Astrocyte (in vitro differentiated cells and primary cell): ENCODE measurements at regions not wholly inside any gene's neighbourhood (a gene's known extent, or its start where the extent isn't known, plus 50 kb on each side); places are given as distances from the start of the nearest gene placed in this dataset.

ENCODE experiments used
- DNase-seq: peaks from one replicate; pipeline ENCODE4 v3.0.0-alpha.2; 2010; ENCODE audit warnings: low read depth
- FAIRE-seq: peaks from 2 replicates; lab custom pipeline; 2011; peaks lifted over from hg19 to GRCh38; lab: Jason Lieb, UNC
- H2AFZ ChIP-seq: 2 replicates; pipeline ENCODE4 v1.6.0; 2012; ENCODE audit warnings: low read depth, low read length, inconsistent platforms
- H3K27ac ChIP-seq: 2 replicates; pipeline ENCODE4 v1.5.1; 2011; ENCODE audit warnings: low read depth, low read length, inconsistent platforms
- H3K27me3 ChIP-seq: 2 replicates; pipeline ENCODE4 v1.6.0; 2011; ENCODE audit warnings: low read length, inconsistent platforms; ENCODE audit not compliant: insufficient read depth
- H3K36me3 ChIP-seq: 2 replicates; pipeline ENCODE4 v1.5.1; 2011; ENCODE audit warnings: low read length, inconsistent platforms; ENCODE audit not compliant: insufficient read depth
- H3K4me1 ChIP-seq: 2 replicates; pipeline ENCODE4 v1.5.1; 2011; ENCODE audit warnings: low read length, inconsistent platforms; ENCODE audit not compliant: insufficient read depth
- H3K4me2 ChIP-seq: 2 replicates; pipeline ENCODE4 v1.6.0; 2012; ENCODE audit warnings: low read length, inconsistent platforms
- H3K4me3 ChIP-seq: 2 replicates; pipeline ENCODE4 v1.5.1; 2011; ENCODE audit warnings: low read depth, mild to moderate bottlenecking, low read length, inconsistent platforms; ENCODE audit not compliant: insufficient read depth
- H3K79me2 ChIP-seq: 2 replicates; pipeline ENCODE4 v1.6.0; 2012; ENCODE audit warnings: mild to moderate bottlenecking, low read length, inconsistent platforms; ENCODE audit not compliant: insufficient read depth
- H3K9ac ChIP-seq: 2 replicates; pipeline ENCODE4 v1.6.0; 2012; ENCODE audit warnings: mild to moderate bottlenecking, low read length, inconsistent platforms
- H3K9me3 ChIP-seq: 2 replicates; pipeline ENCODE4 v1.5.1; 2012; ENCODE audit warnings: low read depth, mild to moderate bottlenecking, low read length, inconsistent platforms; ENCODE audit not compliant: insufficient read depth
- H4K20me1 ChIP-seq: 2 replicates; pipeline ENCODE4 v1.6.0; 2012; ENCODE audit warnings: low read length, inconsistent platforms; ENCODE audit not compliant: insufficient read depth
- H3K27ac Mint-ChIP-seq: one replicate; pipeline ENCODE4 v1.8.0; 2021; ENCODE audit warnings: mild to moderate bottlenecking, mixed read lengths; ENCODE audit not compliant: unreplicated experiment
- H3K27me3 Mint-ChIP-seq: one replicate; pipeline ENCODE4 v1.8.0; 2021; ENCODE audit warnings: low read depth, mixed read lengths; ENCODE audit not compliant: unreplicated experiment
- H3K36me3 Mint-ChIP-seq: one replicate; pipeline ENCODE4 v1.8.0; 2021; ENCODE audit warnings: low read depth, mixed read lengths; ENCODE audit not compliant: unreplicated experiment
- H3K4me1 Mint-ChIP-seq: one replicate; pipeline ENCODE4 v1.8.0; 2021; ENCODE audit warnings: low read depth, mixed read lengths; ENCODE audit not compliant: unreplicated experiment
- H3K4me3 Mint-ChIP-seq: one replicate; pipeline ENCODE4 v1.8.0; 2021; ENCODE audit warnings: mild to moderate bottlenecking, moderate library complexity, mixed read lengths; ENCODE audit not compliant: unreplicated experiment
- H3K9me3 Mint-ChIP-seq: one replicate; pipeline ENCODE4 v1.8.0; 2021; ENCODE audit warnings: mild to moderate bottlenecking, mixed read lengths; ENCODE audit not compliant: unreplicated experiment
- EZH2 ChIP-seq: IDR thresholded peaks from 2 replicates; pipeline ENCODE4 v1.6.1; 2012; ENCODE audit warnings: mild to moderate bottlenecking, low read length, inconsistent platforms; ENCODE audit not compliant: insufficient read depth
- TF ChIP-seq, protein P1 (sequence below): IDR thresholded peaks from 2 replicates; pipeline ENCODE4 v1.5.1; 2011; ENCODE audit warnings: low read depth, mild to moderate bottlenecking, inconsistent platforms, low read length, moderate library complexity; ENCODE audit not compliant: insufficient read depth

DNA sequence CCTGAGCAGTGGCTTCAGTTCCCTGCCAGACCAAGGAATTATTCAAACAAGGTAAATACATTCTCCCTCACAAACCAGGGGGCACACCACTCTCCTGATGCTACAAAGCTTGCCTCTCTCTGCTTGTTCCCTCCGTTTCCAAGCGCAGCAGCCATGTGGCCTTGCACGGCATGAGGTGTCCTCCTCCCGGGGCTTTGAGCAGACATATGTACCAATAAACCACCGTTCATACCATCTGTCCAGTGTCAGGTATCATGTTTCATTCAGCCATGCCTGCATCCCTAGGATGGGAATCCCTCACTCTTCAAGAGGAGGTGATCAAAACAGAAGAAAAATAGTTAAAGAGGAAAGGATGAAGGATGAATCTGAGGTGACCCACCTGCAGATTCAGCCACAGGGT lies 282.7 kb downstream of the ENC1 start:
- H3K4me1 Mint-ChIP-seq: peaks cover 2% of the 10 kb centered on the region
- Histone ChIP-seq H3K79me2 (no peaks in the 10 kb centered on the region), H2AFZ (no peak overlapping the region), H3K4me1 (peaks cover 4% of the 10 kb centered on the region), H3K4me3 (no peak overlapping the region), H4K20me1 (no peaks in the 10 kb centered on the region), H3K36me3 (no peaks in the 10 kb centered on the region), H3K9ac (no peak overlapping the region), H3K4me2 (no peak overlapping the region), H3K27ac (no peak overlapping the region), H3K9me3 (no peaks in the 10 kb centered on the region), H3K27me3 (no peaks in the 10 kb centered on the region)
- DNase-seq: no peak
- no peak for FAIRE-seq
- H3K4me3 Mint-ChIP-seq: no peak overlapping the region
- no peak for TF ChIP-seq EZH2
- TF ChIP-seq, protein P1, sequence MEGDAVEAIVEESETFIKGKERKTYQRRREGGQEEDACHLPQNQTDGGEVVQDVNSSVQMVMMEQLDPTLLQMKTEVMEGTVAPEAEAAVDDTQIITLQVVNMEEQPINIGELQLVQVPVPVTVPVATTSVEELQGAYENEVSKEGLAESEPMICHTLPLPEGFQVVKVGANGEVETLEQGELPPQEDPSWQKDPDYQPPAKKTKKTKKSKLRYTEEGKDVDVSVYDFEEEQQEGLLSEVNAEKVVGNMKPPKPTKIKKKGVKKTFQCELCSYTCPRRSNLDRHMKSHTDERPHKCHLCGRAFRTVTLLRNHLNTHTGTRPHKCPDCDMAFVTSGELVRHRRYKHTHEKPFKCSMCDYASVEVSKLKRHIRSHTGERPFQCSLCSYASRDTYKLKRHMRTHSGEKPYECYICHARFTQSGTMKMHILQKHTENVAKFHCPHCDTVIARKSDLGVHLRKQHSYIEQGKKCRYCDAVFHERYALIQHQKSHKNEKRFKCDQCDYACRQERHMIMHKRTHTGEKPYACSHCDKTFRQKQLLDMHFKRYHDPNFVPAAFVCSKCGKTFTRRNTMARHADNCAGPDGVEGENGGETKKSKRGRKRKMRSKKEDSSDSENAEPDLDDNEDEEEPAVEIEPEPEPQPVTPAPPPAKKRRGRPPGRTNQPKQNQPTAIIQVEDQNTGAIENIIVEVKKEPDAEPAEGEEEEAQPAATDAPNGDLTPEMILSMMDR: no peak
- H3K27me3 Mint-ChIP-seq: peaks cover 11% of the 10 kb centered on the region
- H3K27ac Mint-ChIP-seq: no peak overlapping the region
- H3K36me3 Mint-ChIP-seq: no peaks in the 10 kb centered on the region
- peaks cover 2% of the 10 kb centered on the region for H3K9me3 Mint-ChIP-seq

DNA sequence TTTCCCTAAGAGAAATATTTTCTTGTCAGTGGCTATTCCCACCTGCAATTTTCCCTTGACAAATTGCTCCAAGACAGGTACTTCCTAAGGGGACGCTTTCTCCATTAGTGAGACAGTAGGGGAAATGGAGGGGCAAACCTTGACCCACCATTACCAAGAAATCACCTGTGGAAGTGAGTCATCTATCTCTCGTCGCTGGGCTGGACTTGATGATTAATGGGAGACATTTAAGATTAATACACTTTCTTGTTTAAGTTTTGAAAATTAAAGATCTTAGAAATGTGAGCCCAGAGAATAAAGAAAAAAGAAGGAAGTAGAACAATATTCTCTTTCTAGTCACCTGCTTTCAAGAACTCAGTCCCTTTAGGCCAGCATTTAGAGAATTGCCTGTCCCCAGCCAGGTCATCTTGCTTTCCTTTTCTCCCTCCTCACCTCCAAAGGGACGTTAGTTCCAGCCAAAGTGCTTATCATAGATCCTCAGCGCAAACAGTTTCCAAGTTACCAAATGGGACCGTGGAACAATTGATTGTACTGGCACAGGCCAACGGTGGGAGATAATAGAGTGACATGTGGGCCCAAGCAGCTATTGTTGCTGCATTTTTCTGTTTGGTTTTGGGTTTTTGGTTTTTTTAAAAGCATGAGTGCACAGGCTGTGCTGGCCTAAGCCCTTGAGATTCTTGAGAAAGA lies 284.4 kb downstream of the ENC1 start:
- no peak overlapping the region for H3K9ac ChIP-seq
- peaks cover 4% of the 10 kb centered on the region for H3K9me3 Mint-ChIP-seq
- H3K4me2 ChIP-seq: no peak overlapping the region
- peaks cover 8% of the 10 kb centered on the region for H3K4me1 Mint-ChIP-seq
- H3K79me2 ChIP-seq: no peaks in the 10 kb centered on the region
- no peaks in the 10 kb centered on the region for H3K27me3 ChIP-seq
- no peaks in the 10 kb centered on the region for H4K20me1 ChIP-seq
- H2AFZ ChIP-seq: no peak overlapping the region
- TF ChIP-seq, protein P1: no peak
- no peak for TF ChIP-seq EZH2
- no peak overlapping the region for H3K4me3 Mint-ChIP-seq
- no peaks in the 10 kb centered on the region for H3K9me3 ChIP-seq
- no peaks in the 10 kb centered on the region for H3K36me3 Mint-ChIP-seq
- no peak overlapping the region for H3K27ac ChIP-seq
- no peak overlapping the region for H3K4me3 ChIP-seq
- no peaks in the 10 kb centered on the region for H3K36me3 ChIP-seq
- no peak overlapping the region for H3K27ac Mint-ChIP-seq
- FAIRE-seq (no peak), DNase-seq (no peak)
- peaks cover 5% of the 10 kb centered on the region for H3K27me3 Mint-ChIP-seq
- peaks cover 2% of the 10 kb centered on the region for H3K4me1 ChIP-seq

DNA sequence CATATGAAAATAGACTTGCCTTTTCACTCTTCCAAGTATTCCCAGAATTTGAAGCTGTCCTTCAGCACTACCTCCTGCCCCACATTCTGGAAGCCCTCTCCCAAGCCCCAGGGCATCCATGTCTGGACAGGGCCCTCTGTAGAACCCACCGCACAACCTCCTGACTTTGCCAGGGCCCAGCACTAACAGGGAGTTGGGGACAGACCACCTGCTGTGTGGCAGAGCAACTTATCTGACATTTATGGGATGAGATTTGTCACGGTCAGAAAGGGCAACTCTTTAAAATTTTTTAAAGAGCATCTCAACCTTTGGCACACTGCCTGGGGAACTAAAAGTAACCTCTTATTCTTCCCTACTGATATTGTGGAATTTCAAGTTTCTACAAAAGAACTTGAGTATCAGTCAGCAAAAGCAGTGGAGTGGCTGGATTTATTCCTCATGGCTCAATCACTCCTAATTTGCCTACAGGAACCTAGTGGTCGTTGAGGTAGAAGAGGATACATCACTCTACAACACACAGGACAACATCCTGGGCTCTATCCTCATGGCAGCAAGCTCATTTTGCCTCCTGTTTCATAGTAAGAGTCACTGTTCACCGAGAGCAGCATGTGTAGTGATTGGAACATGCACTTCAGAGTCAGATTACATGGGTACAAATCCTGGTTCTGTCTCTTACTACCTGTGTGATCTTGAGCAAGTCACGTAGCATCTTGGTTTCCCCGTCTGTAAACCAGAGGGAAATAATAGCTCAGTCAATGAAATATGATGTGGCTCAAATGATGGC lies 285.3 kb downstream of the ENC1 start:
- Histone ChIP-seq H3K4me1 (no peaks in the 10 kb centered on the region), H2AFZ (no peak overlapping the region), H3K9ac (no peak overlapping the region), H3K9me3 (no peaks in the 10 kb centered on the region), H3K4me3 (no peak overlapping the region), H4K20me1 (no peaks in the 10 kb centered on the region), H3K27me3 (no peaks in the 10 kb centered on the region), H3K79me2 (no peaks in the 10 kb centered on the region), H3K27ac (no peak overlapping the region), H3K36me3 (no peaks in the 10 kb centered on the region), H3K4me2 (no peak overlapping the region)
- peaks cover 5% of the 10 kb centered on the region for H3K27me3 Mint-ChIP-seq
- FAIRE-seq (no peak), DNase-seq (no peak)
- H3K9me3 Mint-ChIP-seq: peaks cover 7% of the 10 kb centered on the region
- H3K4me3 Mint-ChIP-seq: no peak overlapping the region
- H3K36me3 Mint-ChIP-seq: no peaks in the 10 kb centered on the region
- TF ChIP-seq, protein P1: no peak
- no peak for TF ChIP-seq EZH2
- peaks cover 8% of the 10 kb centered on the region for H3K4me1 Mint-ChIP-seq
- H3K27ac Mint-ChIP-seq: no peak overlapping the region
